Activated effector memory CD4-positive, alpha-beta T cell treated with Interleukin-2 at 50 U/mL for 16 hours (primary cell): ENCODE measurements at regions not wholly inside any gene's neighbourhood (a gene's known extent, or its start where the extent isn't known, plus 50 kb on each side); places are given as distances from the start of the nearest gene placed in this dataset.
"Not testable (repeated sequence)": the region's sequence is repeated elsewhere in the genome, so short reads cannot be mapped to it uniquely, and the experiment has no call there.

Experiments used
- DNase-seq: peaks from one replicate; pipeline ENCODE4 v3.0.0-alpha.2; 2020

- DNase-seq: no peak
These were observed 83.2 kb upstream of the CHST15 start for GRCh38 chr10:124176349-124177179.

GRCh38 chr10:124175701-124176348 lies 82.4 kb upstream of the CHST15 start:
- no peak for DNase-seq

GRCh38 chr10:124174673-124175645 lies 81.6 kb upstream of the CHST15 start:
- DNase-seq: no peak

GRCh38 chr10:124174071-124174566 lies 80.7 kb upstream of the CHST15 start:
- DNase-seq: no peak

- DNase-seq: no peak
These were observed 80.0 kb upstream of the CHST15 start for GRCh38 chr10:124173298-124173900.

GRCh38 chr10:124172181-124172916 lies 79.0 kb upstream of the CHST15 start:
- DNase-seq: no peak

GRCh38 chr10:124171561-124171960 lies 78.2 kb upstream of the CHST15 start:
- no peak for DNase-seq

GRCh38 chr10:124170631-124171030 lies 77.2 kb upstream of the CHST15 start:
- no peak for DNase-seq

- DNase-seq: no peak
These were observed 75.8 kb upstream of the CHST15 start for GRCh38 chr10:124168991-124169802.

GRCh38 chr10:124168581-124168980 lies 75.2 kb upstream of the CHST15 start:
- no peak for DNase-seq

- DNase-seq: not testable (repeated sequence)
These were observed 74.5 kb upstream of the CHST15 start for GRCh38 chr10:124167925-124168324.

GRCh38 chr10:124166431-124167125 lies 73.2 kb upstream of the CHST15 start:
- no peak for DNase-seq

- no peak for DNase-seq
These were observed 72.4 kb upstream of the CHST15 start for GRCh38 chr10:124165827-124166226.

GRCh38 chr10:124165311-124165710 lies 71.9 kb upstream of the CHST15 start:
- DNase-seq: no peak

GRCh38 chr10:124164264-124164663 lies 70.9 kb upstream of the CHST15 start:
- no peak for DNase-seq

- DNase-seq: no peak
These were observed 69.5 kb upstream of the CHST15 start for GRCh38 chr10:124162774-124163354.

GRCh38 chr10:124162136-124162535 lies 68.7 kb upstream of the CHST15 start:
- no peak for DNase-seq

GRCh38 chr10:124161601-124162000 lies 68.2 kb upstream of the CHST15 start:
- no peak for DNase-seq

- no peak for DNase-seq
These were observed 67.7 kb upstream of the CHST15 start for GRCh38 chr10:124160943-124161582.
